Epithelial cell of esophagus (primary cell): ENCODE measurements at regions not wholly inside any gene's neighbourhood (a gene's known extent, or its start where the extent isn't known, plus 50 kb on each side); places are given as distances from the start of the nearest gene placed in this dataset.

Experiments
- DNase-seq: peaks from one replicate; pipeline ENCODE4 v3.0.0; 2010; ENCODE audit warnings: low read depth
- H3K4me3 ChIP-seq: 2 replicates; pipeline ENCODE4 v1.5.1; 2011; ENCODE audit warnings: mild to moderate bottlenecking, low read length, control low read depth
- CTCF ChIP-seq: IDR thresholded peaks from 2 replicates; pipeline ENCODE4 v1.5.1; 2011; ENCODE audit warnings: low read depth, mild to moderate bottlenecking, low read length, control low read depth, inconsistent platforms; ENCODE audit not compliant: insufficient read depth; ENCODE audit errors: missing control alignments

- H3K4me3 ChIP-seq, result no peak overlapping the region
- peak; percentile 73 for DNase-seq
- TF ChIP-seq CTCF, result peak; percentile 99
Measured at GRCh38 chr5:66306105-66306843, 162.2 kb downstream of the SREK1 start.

GRCh38 chr5:66306844-66307315 is 162.8 kb downstream of the SREK1 start:
- DNase-seq, result no peak
- no peak for TF ChIP-seq CTCF

DNA sequence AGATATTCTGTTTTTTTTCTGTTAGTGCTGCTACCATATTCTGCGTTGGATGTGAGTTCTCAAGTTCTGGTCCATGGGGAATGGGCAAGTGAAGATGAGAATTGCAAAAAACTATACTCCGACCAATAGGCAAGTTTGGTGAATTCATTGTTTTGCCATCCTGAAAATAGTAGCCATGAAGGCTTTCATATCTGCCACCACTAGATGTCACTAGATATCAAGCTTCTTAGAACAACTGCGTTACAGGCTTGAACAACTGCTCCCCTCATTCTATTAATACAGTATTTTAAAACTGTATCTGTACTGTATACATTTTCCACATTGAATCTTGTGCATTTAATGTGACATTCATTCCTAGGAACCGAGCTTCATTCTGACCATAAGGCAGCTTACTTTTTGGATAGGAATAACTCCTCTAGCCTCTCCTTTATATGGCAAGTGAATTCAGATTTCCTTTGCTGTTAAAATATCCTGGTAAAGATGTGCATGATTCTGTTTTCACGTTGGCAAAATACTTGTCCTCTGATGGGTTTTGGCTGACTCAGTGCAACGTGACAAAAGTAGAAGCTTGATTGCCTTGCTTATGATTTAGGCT is 163.6 kb downstream of the SREK1 start:
- H3K4me3 ChIP-seq, result no peak overlapping the region
- TF ChIP-seq CTCF, result peak; percentile 85
- DNase-seq, result peak; percentile 74

More at GRCh38 chr5:66306844-66307315, 162.8 kb downstream of the SREK1 start:
- H3K4me3 ChIP-seq, result no peak overlapping the region

- no peak for DNase-seq
- no peak for TF ChIP-seq CTCF
- no peak overlapping the region for H3K4me3 ChIP-seq
Measured at GRCh38 chr5:66312266-66312665, 168.2 kb downstream of the SREK1 start.

GRCh38 chr5:66315784-66316183 is 171.7 kb downstream of the SREK1 start:
- no peak for DNase-seq
- no peak for TF ChIP-seq CTCF
- H3K4me3 ChIP-seq, result no peak overlapping the region

- no peak for TF ChIP-seq CTCF
- no peak for DNase-seq
- H3K4me3 ChIP-seq, result no peak overlapping the region
Measured at GRCh38 chr5:66322786-66323528, 178.9 kb downstream of the SREK1 start.
